Stimulated activated naive B cell treated with anti-CD40 and anti-IgM and Interleukin-4, amounts not matched to agents 10 μg/mL and 1 μg/mL and 100 μg/mL, for 72 hours (primary cell): ENCODE measurements at regions not wholly inside any gene's neighbourhood (a gene's known extent, or its start where the extent isn't known, plus 50 kb on each side); places are given as distances from the start of the nearest gene placed in this dataset.
"Not testable (repeated sequence)": the region's sequence is repeated elsewhere in the genome, so short reads cannot be mapped to it uniquely, and the experiment has no call there.

Experiments used
- ATAC-seq, 2 donors: fragments of 150-1000 bp; cut with Tn5 transposase; replicated peaks; 2 replicates each; pipeline ENCODE4 v1.10.0; 2021; ENCODE audit warnings: moderate library complexity in 1 of 2
- DNase-seq: peaks from one replicate; pipeline ENCODE4 v3.0.0; 2021
- H3K27ac Mint-ChIP-seq: one replicate; pipeline ENCODE4 v1.8.0; 2022; ENCODE audit warnings: mild to moderate bottlenecking, mixed read lengths
- H3K27me3 Mint-ChIP-seq, 2 donors: one replicate each; pipeline ENCODE4 v1.8.0; 2022; ENCODE audit warnings: mixed read lengths in 2 of 2
- H3K36me3 Mint-ChIP-seq, 2 donors: one replicate each; pipeline ENCODE4 v1.8.0; 2022; ENCODE audit warnings: mixed read lengths in 2 of 2, mild to moderate bottlenecking in 1 of 2
- H3K4me1 Mint-ChIP-seq, 2 donors: one replicate each; pipeline ENCODE4 v1.8.0; 2022; ENCODE audit warnings: mixed read lengths in 2 of 2, mild to moderate bottlenecking in 1 of 2
- H3K4me3 Mint-ChIP-seq, 2 donors: one replicate each; pipeline ENCODE4 v1.8.0; 2022; ENCODE audit warnings: mild to moderate bottlenecking in 2 of 2, mixed read lengths in 2 of 2, moderate library complexity in 1 of 2
- H3K9me3 Mint-ChIP-seq, 2 donors: one replicate each; pipeline ENCODE4 v1.8.0; 2022; ENCODE audit warnings: mixed read lengths in 2 of 2, mild to moderate bottlenecking in 1 of 2

DNA sequence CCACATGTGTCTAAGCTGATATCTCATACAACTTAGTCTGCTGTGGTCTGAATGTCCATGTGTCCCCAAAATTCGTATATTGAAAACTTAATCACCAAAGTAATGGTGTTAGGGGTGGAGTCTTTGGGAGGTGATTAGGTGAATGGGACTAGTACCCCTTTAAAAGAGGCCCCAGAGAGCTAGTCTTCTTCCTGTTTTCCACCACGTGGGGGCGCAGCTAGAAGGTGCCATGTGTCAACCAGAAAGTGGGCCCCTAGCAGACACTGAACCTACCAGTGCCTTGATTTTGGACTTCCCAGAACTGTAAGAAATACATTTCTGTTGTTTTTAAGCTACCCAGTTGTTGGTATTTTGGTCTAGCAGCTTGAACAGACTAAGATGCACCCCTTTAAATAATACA, 86.6 kb downstream of the ASB1 start:
- Mint-ChIP-seq H3K27ac (no peak overlapping the region), H3K27me3 (no peaks in the 10 kb centered on the region)

GRCh38 chr2:238514024-238514423, 87.3 kb downstream of the ASB1 start:
- ATAC-seq, H3K27ac Mint-ChIP-seq, H3K4me3 Mint-ChIP-seq, DNase-seq, H3K4me1 Mint-ChIP-seq, H3K27me3 Mint-ChIP-seq: not testable (repeated sequence)
- Mint-ChIP-seq H3K9me3 (peaks cover 5 to 15% of the 10 kb centered on the region in 2 donors), H3K36me3 (peaks cover 9 to 16% of the 10 kb centered on the region in 2 donors)

More for the DNA sequence above, 86.6 kb downstream of the ASB1 start:
- peaks cover 9 to 13% of the 10 kb centered on the region in 2 donors for H3K36me3 Mint-ChIP-seq
- peaks cover 5 to 13% of the 10 kb centered on the region in 2 donors for H3K9me3 Mint-ChIP-seq
- peaks cover 0 to 7% of the 10 kb centered on the region in 2 donors for H3K4me1 Mint-ChIP-seq
- no peak overlapping the region for H3K4me3 Mint-ChIP-seq
- peak; percentile 48 to 67 for ATAC-seq
- no peak for DNase-seq

DNA sequence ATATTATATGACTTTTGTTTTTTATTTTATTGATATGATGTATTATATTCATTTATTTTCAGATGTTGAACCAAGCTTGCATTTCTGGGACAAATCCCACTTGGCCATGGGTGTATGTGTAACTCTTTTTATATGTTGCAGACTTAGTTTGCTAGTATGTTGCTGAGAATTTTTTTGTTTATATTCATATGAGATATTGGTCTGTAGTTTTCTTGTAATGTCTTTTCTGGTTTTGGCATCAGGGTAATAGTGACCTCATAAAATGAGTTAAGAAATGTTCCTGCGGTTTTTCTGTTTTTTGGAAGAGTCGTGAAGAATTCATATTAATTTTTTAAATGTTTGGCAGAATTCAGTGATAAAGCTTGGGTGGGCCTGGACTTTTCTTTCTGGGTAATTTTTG, 88.7 kb downstream of the ASB1 start:
- no peak overlapping the region for H3K27ac Mint-ChIP-seq
- peaks cover 5 to 15% of the 10 kb centered on the region in 2 donors for H3K9me3 Mint-ChIP-seq
- H3K36me3 Mint-ChIP-seq = peaks cover 9 to 16% of the 10 kb centered on the region in 2 donors
- peaks cover 0 to 7% of the 10 kb centered on the region in 2 donors for H3K4me1 Mint-ChIP-seq
- DNase-seq (no peak), ATAC-seq (no peak)
- H3K27me3 Mint-ChIP-seq = no peaks in the 10 kb centered on the region
- H3K4me3 Mint-ChIP-seq = no peak overlapping the region

GRCh38 chr2:238517209-238517608, 90.5 kb downstream of the ASB1 start:
- no peak overlapping the region for H3K27ac Mint-ChIP-seq
- peaks cover 0 to 7% of the 10 kb centered on the region in 2 donors for H3K4me1 Mint-ChIP-seq
- no peaks in the 10 kb centered on the region for H3K27me3 Mint-ChIP-seq
- DNase-seq (no peak), ATAC-seq (no peak)
- H3K4me3 Mint-ChIP-seq = no peak overlapping the region
- peaks cover 9 to 12% of the 10 kb centered on the region in 2 donors for H3K36me3 Mint-ChIP-seq
- peaks cover 5 to 15% of the 10 kb centered on the region in 2 donors for H3K9me3 Mint-ChIP-seq

DNA sequence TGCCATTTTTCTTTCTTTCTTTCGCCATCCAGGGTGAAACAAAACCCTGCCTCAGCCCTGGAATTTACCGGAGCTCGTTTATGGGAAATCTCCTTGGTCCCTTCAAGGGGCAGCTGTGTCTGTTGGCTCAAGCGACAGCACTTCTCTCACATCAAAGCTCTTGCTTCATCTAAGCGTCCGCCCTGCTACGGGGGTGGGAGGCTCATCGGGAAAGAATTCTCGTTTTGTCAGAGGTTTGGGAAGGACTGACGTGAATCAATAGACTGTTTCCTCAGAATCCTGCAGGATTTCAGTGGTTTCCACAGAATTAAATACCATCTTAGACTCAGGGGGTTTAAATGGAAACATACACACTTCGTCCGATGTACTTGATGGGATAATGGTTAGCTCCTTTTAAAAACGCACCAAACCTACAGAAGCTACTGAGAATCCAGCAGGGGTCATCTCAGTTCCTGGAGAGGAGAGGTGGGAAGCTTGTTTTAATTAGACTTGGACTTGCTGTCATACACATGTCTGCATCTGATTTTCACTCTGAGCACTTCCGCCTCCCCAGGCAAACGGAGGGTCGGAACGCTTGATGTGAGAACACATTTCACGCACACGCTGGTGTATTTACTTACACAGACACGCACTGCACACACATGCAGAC, 91.6 kb downstream of the ASB1 start:
- ATAC-seq = no peak
- peaks cover 0 to under 1% of the 10 kb centered on the region in 2 donors for H3K27me3 Mint-ChIP-seq
- no peak overlapping the region for H3K4me3 Mint-ChIP-seq
- no peak overlapping the region for H3K27ac Mint-ChIP-seq
- no peak for DNase-seq
- H3K9me3 Mint-ChIP-seq = peaks cover 5 to 17% of the 10 kb centered on the region in 2 donors
- peaks cover 9 to 12% of the 10 kb centered on the region in 2 donors for H3K36me3 Mint-ChIP-seq
- H3K4me1 Mint-ChIP-seq = peaks cover 0 to 7% of the 10 kb centered on the region in 2 donors

GRCh38 chr2:238518821-238519186, 92.1 kb downstream of the ASB1 start:
- ATAC-seq = no peak
- H3K27ac Mint-ChIP-seq = no peak overlapping the region
- H3K36me3 Mint-ChIP-seq = peaks cover 9 to 12% of the 10 kb centered on the region in 2 donors
- peaks cover 5 to 17% of the 10 kb centered on the region in 2 donors for H3K9me3 Mint-ChIP-seq
- peaks cover 0 to 7% of the 10 kb centered on the region in 2 donors for H3K4me1 Mint-ChIP-seq
- H3K27me3 Mint-ChIP-seq = peaks cover 0 to 5% of the 10 kb centered on the region in 2 donors
- no peak for DNase-seq
- H3K4me3 Mint-ChIP-seq = no peak overlapping the region

GRCh38 chr2:238520359-238520886, 93.7 kb downstream of the ASB1 start:
- Mint-ChIP-seq H3K4me1 (peaks cover 0 to 7% of the 10 kb centered on the region in 2 donors), H3K4me3 (no peak overlapping the region), H3K9me3 (peaks cover 5 to 17% of the 10 kb centered on the region in 2 donors), H3K36me3 (peaks cover 9 to 12% of the 10 kb centered on the region in 2 donors), H3K27me3 (peaks cover 0 to 10% of the 10 kb centered on the region in 2 donors), H3K27ac (no peak overlapping the region)
- ATAC-seq (no peak), DNase-seq (no peak)

DNA sequence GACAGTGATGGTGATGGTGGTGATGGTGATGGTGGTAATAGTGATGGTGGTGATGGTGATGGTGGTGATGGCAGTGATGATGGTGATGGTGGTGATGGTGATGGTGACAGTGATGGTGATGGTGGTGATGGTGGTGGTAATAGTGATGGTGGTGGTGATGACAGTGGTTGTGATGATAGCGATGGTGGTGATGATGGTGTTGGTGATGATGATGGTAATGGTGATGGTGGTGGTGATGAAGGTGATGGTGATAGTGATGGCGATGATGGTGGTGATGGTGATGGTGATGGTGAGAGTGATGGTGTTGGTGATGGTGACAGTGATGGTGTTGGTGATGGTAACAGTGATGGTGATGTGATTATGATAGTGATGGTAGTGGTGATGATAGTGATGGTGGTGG, 94.3 kb downstream of the ASB1 start:
- ATAC-seq (no peak), DNase-seq (no peak)
- Mint-ChIP-seq H3K4me3 (no peak overlapping the region), H3K36me3 (peaks cover 9 to 12% of the 10 kb centered on the region in 2 donors), H3K4me1 (peaks cover 0 to 3% of the 10 kb centered on the region in 2 donors), H3K27ac (no peak overlapping the region), H3K9me3 (peaks cover 5 to 14% of the 10 kb centered on the region in 2 donors), H3K27me3 (peaks cover 0 to 16% of the 10 kb centered on the region in 2 donors)

DNA sequence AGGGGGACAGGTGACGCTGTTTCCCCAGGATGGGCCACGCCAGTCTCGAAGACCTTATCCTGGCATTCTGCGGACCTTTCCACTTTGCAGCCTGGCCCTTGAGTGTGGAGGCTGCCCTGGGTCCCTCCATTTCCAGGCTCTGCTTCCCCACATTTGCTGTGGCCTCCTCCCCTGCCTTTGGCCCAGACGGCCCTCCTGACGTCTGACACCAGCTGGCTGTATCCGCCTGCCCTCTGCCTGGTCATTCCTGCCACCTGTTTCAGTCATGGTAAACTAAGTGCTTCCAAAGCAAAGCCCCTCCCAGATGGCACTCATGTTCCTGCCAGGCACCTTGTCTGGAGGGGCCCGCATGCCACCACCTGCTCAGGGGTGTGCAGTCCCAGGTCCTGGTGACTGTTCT, 95.1 kb downstream of the ASB1 start:
- H3K4me3 Mint-ChIP-seq = no peak overlapping the region
- DNase-seq (no peak), ATAC-seq (no peak)
- peaks cover 4 to 7% of the 10 kb centered on the region in 2 donors for H3K36me3 Mint-ChIP-seq
- no peaks in the 10 kb centered on the region for H3K4me1 Mint-ChIP-seq
- H3K27me3 Mint-ChIP-seq = peaks cover 0 to 24% of the 10 kb centered on the region in 2 donors
- H3K9me3 Mint-ChIP-seq = peaks cover 0 to 9% of the 10 kb centered on the region in 2 donors
- H3K27ac Mint-ChIP-seq = no peak overlapping the region

DNA sequence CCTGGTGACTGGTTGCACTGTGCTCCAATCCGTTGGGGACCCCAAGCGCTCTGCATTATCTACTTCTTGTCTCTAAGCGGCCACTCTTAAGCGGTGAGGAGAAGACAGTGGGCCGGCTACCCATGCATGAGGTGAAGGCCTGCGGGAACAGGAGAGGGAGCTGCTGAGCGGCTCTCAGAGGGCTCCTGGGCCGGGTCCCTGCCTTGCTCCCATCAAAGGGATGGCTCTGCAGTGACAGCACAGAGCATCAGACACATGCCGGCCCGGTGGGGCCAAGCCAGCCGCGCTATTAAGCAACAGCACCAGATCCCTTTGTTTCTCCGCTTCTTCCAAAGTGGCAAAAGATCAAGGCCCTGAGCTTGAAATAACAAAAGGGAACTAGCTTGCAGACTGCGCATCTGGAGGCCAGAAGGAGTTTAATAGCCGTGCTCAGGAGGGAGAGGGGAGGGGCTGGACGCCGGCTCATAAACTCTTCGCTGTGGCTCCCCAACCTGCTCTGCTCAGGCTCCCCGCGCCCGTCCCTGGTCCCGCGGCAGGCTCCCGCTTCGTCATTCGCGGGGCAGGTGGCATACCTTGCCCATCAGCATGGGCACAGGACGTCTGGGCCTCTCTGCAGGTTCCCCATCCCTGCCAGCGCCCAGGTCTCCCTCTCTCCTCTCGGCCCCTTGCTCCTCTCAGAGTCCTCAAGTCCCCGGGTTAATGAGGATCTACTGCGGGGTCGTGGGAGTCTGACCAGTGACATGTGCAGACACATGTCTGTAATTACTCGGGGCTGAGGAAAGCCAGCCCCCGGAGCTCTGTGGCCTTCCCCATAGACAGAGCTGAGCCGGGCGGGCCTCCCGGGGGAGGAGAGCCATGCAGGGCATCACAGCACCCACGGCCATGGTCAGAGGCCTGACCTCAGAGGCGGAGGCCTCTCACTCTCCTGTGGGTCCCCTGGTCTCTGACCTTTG, 96.7 kb downstream of the ASB1 start:
- Mint-ChIP-seq H3K4me1 (no peaks in the 10 kb centered on the region), H3K27me3 (peaks cover 4 to 33% of the 10 kb centered on the region in 2 donors), H3K36me3 (peaks cover 2 to 7% of the 10 kb centered on the region in 2 donors), H3K9me3 (peaks cover 0 to 4% of the 10 kb centered on the region in 2 donors), H3K27ac (no peak overlapping the region), H3K4me3 (no peak overlapping the region)
- no peak for DNase-seq
- ATAC-seq = no peak

GRCh38 chr2:238524426-238524983, 97.8 kb downstream of the ASB1 start:
- Mint-ChIP-seq H3K27ac (no peak overlapping the region), H3K4me1 (no peaks in the 10 kb centered on the region), H3K36me3 (peaks cover 2 to 12% of the 10 kb centered on the region in 2 donors), H3K4me3 (no peak overlapping the region), H3K27me3 (peaks cover 4 to 33% of the 10 kb centered on the region in 2 donors), H3K9me3 (peaks cover 0 to 2% of the 10 kb centered on the region in 2 donors)
- ATAC-seq = no peak
- DNase-seq = no peak

- Mint-ChIP-seq H3K9me3 (peaks cover 7 to 8% of the 10 kb centered on the region in 2 donors), H3K4me1 (no peaks in the 10 kb centered on the region), H3K4me3 (no peak overlapping the region), H3K36me3 (peaks cover 8 to 20% of the 10 kb centered on the region in 2 donors), H3K27ac (no peak overlapping the region), H3K27me3 (peaks cover 4 to 33% of the 10 kb centered on the region in 2 donors)
- ATAC-seq = no peak
- no peak for DNase-seq
These were observed 99.3 kb downstream of the ASB1 start for GRCh38 chr2:238525990-238526389.

DNA sequence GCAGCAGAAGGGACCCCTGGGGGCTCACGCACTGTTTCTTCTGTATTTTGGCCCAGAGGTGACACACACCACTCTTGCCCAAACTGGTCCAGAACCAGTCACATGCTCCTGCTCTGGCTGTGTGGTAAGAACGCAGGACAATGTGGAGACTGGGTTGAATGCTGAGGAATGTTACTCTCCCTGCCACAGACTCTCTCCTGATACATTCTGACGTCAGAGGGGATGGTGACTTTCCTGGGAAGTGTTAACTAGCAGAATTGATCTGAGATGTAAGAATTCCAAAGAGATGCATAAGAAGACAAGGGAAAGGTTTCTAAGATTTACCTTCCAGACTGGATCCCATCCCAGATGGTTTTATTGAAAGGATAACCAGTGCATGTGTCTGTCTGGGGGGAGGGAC, 100.8 kb downstream of the ASB1 start:
- no peaks in the 10 kb centered on the region for H3K4me1 Mint-ChIP-seq

More for the DNA sequence above, 100.8 kb downstream of the ASB1 start:
- Mint-ChIP-seq H3K27me3 (peaks cover 4 to 33% of the 10 kb centered on the region in 2 donors), H3K27ac (no peak overlapping the region), H3K4me3 (no peak overlapping the region), H3K9me3 (peaks cover 17 to 19% of the 10 kb centered on the region in 2 donors), H3K36me3 (peaks cover 14 to 35% of the 10 kb centered on the region in 2 donors)
- ATAC-seq = no peak
- DNase-seq = no peak
